ENCODE measurements at regions not wholly inside any gene's neighbourhood (a gene's known extent, or its start where the extent isn't known, plus 50 kb on each side); places are given as distances from the start of the nearest gene placed in this dataset.
"Not testable (repeated sequence)": the region's sequence is repeated elsewhere in the genome, so short reads cannot be mapped to it uniquely, and the experiment has no call there.

GRCh38 chr13:22960827-22961226 is 220.0 kb upstream of the SGCG start:
- DNase-seq = no peak

GRCh38 chr13:22961342-22961741 is 219.4 kb upstream of the SGCG start:
- DNase-seq = not testable (repeated sequence)

- DNase-seq = no peak
These were observed 218.8 kb upstream of the SGCG start for GRCh38 chr13:22961835-22962537.

GRCh38 chr13:22963384-22964053 is 217.3 kb upstream of the SGCG start:
- not testable (repeated sequence) for DNase-seq

- peak; percentile 4 for DNase-seq
These were observed 216.4 kb upstream of the SGCG start for GRCh38 chr13:22964245-22964966.

- DNase-seq = not testable (repeated sequence)
These were observed 215.5 kb upstream of the SGCG start for GRCh38 chr13:22965011-22965857.

GRCh38 chr13:22965858-22966239 is 214.9 kb upstream of the SGCG start:
- not testable (repeated sequence) for DNase-seq

- not testable (repeated sequence) for DNase-seq
These were observed 214.0 kb upstream of the SGCG start for GRCh38 chr13:22966753-22967152.

- no peak for DNase-seq
These were observed 213.1 kb upstream of the SGCG start for GRCh38 chr13:22967669-22968068.

- DNase-seq = no peak
These were observed 200.8 kb upstream of the SGCG start for GRCh38 chr13:22979952-22980351.

- no peak for DNase-seq
These were observed 199.8 kb upstream of the SGCG start for GRCh38 chr13:22980936-22981335.

- no peak for DNase-seq
These were observed 187.6 kb upstream of the SGCG start for GRCh38 chr13:22993148-22993547.

GRCh38 chr13:23003446-23003845 is 177.3 kb upstream of the SGCG start:
- no peak for DNase-seq

GRCh38 chr13:23007426-23007825 is 173.4 kb upstream of the SGCG start:
- no peak for DNase-seq

GRCh38 chr13:23018143-23018542 is 162.6 kb upstream of the SGCG start:
- no peak for DNase-seq

GRCh38 chr13:23020246-23020843 is 160.4 kb upstream of the SGCG start:
- DNase-seq = peak; percentile 65

GRCh38 chr13:23021906-23022305 is 158.9 kb upstream of the SGCG start:
- no peak for DNase-seq

- DNase-seq = no peak
These were observed 158.1 kb upstream of the SGCG start for GRCh38 chr13:23022704-23023103.

- no peak for DNase-seq
These were observed 154.7 kb upstream of the SGCG start for GRCh38 chr13:23025864-23026608.

GRCh38 chr13:23039266-23039935 is 141.4 kb upstream of the SGCG start:
- DNase-seq = no peak

- DNase-seq = no peak
These were observed 138.6 kb upstream of the SGCG start for GRCh38 chr13:23042181-23042580.

Data from NCI-H1092 treated with DMSO at 0.1 percent for 48 hours (cell line).